Panc1 (cell line): ENCODE measurements at regions not wholly inside any gene's neighbourhood (a gene's known extent, or its start where the extent isn't known, plus 50 kb on each side); places are given as distances from the start of the nearest gene placed in this dataset.

Experiments
- POLR2AphosphoS5 ChIP-seq: IDR thresholded peaks from 2 replicates; pipeline ENCODE4 v1.6.1; 2012; ENCODE audit warnings: mild to moderate bottlenecking, low read depth, low read length, moderate library complexity
- SIN3A ChIP-seq: IDR thresholded peaks from 2 replicates; pipeline ENCODE4 v1.6.1; 2012; ENCODE audit warnings: low read depth, mild to moderate bottlenecking, low read length, moderate library complexity, borderline replicate concordance; ENCODE audit not compliant: insufficient read depth
- TCF7L2 ChIP-seq: IDR thresholded peaks from 2 replicates; pipeline ENCODE4 v1.6.1; 2011; ENCODE audit warnings: mild to moderate bottlenecking, low read depth, low read length, inconsistent platforms
- TF ChIP-seq, protein P1 (sequence below): fragments of 450-650 bp; IDR thresholded peaks from 2 replicates; pipeline ENCODE4 v1.5.1; 2017; ENCODE audit warnings: mild to moderate bottlenecking
- TF ChIP-seq, protein P2 (sequence below), 2 experiments: IDR thresholded peaks; 2 replicates each; pipeline ENCODE4 v1.6.1; 2011 to 2012; ENCODE audit warnings: low read depth in 2 of 2, control low read depth in 1 of 2, low read length in 1 of 2, mild to moderate bottlenecking in 1 of 2, moderate library complexity in 1 of 2; ENCODE audit not compliant: insufficient read depth in 1 of 2

- TF ChIP-seq POLR2AphosphoS5 (no peak), SIN3A (no peak), TCF7L2 (no peak)
- TF ChIP-seq, protein P1, sequence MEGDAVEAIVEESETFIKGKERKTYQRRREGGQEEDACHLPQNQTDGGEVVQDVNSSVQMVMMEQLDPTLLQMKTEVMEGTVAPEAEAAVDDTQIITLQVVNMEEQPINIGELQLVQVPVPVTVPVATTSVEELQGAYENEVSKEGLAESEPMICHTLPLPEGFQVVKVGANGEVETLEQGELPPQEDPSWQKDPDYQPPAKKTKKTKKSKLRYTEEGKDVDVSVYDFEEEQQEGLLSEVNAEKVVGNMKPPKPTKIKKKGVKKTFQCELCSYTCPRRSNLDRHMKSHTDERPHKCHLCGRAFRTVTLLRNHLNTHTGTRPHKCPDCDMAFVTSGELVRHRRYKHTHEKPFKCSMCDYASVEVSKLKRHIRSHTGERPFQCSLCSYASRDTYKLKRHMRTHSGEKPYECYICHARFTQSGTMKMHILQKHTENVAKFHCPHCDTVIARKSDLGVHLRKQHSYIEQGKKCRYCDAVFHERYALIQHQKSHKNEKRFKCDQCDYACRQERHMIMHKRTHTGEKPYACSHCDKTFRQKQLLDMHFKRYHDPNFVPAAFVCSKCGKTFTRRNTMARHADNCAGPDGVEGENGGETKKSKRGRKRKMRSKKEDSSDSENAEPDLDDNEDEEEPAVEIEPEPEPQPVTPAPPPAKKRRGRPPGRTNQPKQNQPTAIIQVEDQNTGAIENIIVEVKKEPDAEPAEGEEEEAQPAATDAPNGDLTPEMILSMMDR = no peak
- TF ChIP-seq, protein P2, sequence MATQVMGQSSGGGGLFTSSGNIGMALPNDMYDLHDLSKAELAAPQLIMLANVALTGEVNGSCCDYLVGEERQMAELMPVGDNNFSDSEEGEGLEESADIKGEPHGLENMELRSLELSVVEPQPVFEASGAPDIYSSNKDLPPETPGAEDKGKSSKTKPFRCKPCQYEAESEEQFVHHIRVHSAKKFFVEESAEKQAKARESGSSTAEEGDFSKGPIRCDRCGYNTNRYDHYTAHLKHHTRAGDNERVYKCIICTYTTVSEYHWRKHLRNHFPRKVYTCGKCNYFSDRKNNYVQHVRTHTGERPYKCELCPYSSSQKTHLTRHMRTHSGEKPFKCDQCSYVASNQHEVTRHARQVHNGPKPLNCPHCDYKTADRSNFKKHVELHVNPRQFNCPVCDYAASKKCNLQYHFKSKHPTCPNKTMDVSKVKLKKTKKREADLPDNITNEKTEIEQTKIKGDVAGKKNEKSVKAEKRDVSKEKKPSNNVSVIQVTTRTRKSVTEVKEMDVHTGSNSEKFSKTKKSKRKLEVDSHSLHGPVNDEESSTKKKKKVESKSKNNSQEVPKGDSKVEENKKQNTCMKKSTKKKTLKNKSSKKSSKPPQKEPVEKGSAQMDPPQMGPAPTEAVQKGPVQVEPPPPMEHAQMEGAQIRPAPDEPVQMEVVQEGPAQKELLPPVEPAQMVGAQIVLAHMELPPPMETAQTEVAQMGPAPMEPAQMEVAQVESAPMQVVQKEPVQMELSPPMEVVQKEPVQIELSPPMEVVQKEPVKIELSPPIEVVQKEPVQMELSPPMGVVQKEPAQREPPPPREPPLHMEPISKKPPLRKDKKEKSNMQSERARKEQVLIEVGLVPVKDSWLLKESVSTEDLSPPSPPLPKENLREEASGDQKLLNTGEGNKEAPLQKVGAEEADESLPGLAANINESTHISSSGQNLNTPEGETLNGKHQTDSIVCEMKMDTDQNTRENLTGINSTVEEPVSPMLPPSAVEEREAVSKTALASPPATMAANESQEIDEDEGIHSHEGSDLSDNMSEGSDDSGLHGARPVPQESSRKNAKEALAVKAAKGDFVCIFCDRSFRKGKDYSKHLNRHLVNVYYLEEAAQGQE (IDR thresholded peaks at IDR 0.05; ENCODE audit: insufficient read depth in 1 of 2, low read depth in 2 of 2, low read length in 1 of 2) = no peak
These were observed 880.4 kb downstream of the EPHA7 start for GRCh38 chr6:92538926-92539325.
